HUES64 (cell line): ENCODE measurements at regions not wholly inside any gene's neighbourhood (a gene's known extent, or its start where the extent isn't known, plus 50 kb on each side); places are given as distances from the start of the nearest gene placed in this dataset.

Experiments
- H3K27ac ChIP-seq: 2 replicates; pipeline ENCODE4 v1.7.0; 2013; ENCODE audit warnings: low read depth, low read length, inconsistent platforms
- H3K27me3 ChIP-seq: 2 replicates; pipeline ENCODE4 v1.6.1; 2013; ENCODE audit warnings: mild to moderate bottlenecking, low read length; ENCODE audit not compliant: insufficient read depth
- H3K36me3 ChIP-seq: 2 replicates; pipeline ENCODE4 v1.6.1; 2013; ENCODE audit warnings: mild to moderate bottlenecking, low read length; ENCODE audit not compliant: insufficient read depth
- H3K4me1 ChIP-seq: 2 replicates; pipeline ENCODE4 v1.6.1; 2013; ENCODE audit warnings: mild to moderate bottlenecking, low read length, moderate library complexity; ENCODE audit not compliant: insufficient read depth
- H3K4me3 ChIP-seq: 2 replicates; pipeline ENCODE4 v1.5.1; 2013; ENCODE audit warnings: mild to moderate bottlenecking, low read length, moderate library complexity
- H3K9ac ChIP-seq: 2 replicates; pipeline ENCODE4 v1.6.1; 2013; ENCODE audit warnings: mild to moderate bottlenecking, low read depth, low read length
- H3K9me3 ChIP-seq: 2 replicates; pipeline ENCODE4 v1.6.1; 2013; ENCODE audit warnings: low read depth, low read length; ENCODE audit not compliant: insufficient read depth
- WGBS: fragments of 150-250, 120-280 bp; methylation state at CpG from one replicate; pipeline ENCODE4 v1.1.7; 2013; ENCODE audit warnings: missing lambda C conversion rate; 5-methylcytosine and 5-hydroxymethylcytosine counted together

DNA sequence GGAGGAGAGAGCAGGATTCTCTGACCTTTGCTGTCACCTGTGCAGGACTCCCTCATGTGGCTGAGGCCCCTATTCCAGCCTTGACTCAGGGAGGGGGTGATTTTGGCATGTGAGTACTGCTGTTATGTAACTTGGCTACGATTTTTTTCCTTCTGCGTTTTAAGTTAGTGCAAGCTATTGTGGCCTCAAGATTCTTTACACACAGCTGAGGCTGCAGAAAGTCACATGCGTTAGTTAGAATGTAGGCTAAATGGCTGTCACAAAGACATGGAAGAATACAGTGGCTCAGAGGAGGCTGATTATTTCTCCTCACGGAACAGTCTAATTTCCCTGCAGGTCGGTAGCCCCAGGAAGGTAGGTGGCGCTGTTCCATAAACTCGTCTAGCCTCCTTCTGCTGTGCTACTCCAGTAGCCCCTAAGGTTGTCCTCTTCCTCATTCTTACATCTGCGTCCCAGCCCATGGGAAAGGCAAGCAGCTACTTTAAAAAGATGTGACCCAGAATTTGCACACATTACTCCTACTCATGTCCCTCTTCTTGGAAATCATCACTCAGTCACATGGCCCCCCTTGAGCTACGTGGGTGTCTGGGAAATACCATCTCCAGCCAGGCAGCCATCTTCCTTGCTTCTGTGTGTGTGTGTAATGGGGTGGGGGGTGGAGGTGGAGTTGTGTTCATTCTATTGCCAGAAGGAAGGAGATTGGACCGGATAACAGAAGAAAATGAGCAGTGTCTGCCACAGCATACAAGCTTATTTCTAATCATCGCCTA, 486.6 kb downstream of the CCDC171 start:
- Histone ChIP-seq H3K9me3 (no peaks in the 10 kb centered on the region), H3K4me3 (no peak overlapping the region)
- WGBS: 72% methylated on average over 11 of the region's 11 CpGs

DNA sequence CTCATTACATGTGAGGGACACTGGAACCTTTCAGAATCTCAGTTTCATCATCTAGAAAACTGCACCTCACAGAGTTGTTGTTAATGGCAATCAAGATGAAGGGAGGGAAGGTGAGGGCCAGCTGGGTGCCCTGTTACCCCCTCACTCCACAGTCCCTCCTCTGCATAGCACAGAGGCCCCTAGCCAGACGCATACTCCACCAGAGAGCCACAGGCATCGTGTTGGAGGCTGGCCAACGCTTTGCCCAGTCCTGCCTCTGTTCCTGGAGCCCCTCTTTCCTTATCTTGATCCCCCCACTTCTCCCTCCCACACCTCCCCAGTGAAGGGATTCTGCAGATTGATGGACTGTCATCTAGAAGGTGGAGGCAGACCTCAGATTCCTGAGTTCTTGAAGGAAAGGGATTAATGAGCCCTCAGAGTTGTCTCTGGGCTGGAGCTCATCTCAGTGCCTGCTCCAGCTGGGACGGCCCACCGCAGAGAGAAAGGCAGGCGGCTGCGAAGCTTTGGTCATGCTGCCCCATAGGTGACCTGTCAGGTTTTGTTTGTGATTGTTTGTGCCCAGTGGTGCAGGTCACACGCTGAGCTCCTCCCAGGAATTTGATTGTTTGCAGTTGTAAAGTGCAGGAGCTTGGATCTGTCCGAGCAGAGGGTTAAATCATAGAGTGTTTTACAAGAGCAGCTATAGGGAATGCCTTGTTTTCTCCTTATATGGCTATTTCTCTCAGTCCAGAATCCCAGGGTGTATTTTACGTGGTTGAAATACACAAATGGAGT, 487.3 kb downstream of the CCDC171 start:
- Histone ChIP-seq H3K27ac (peak overlapping the region; percentile 74), H3K9ac (no peak overlapping the region; the same call in 1 of the 2 replicates), H3K4me3 (no peak overlapping the region), H3K36me3 (no peaks in the 10 kb centered on the region), H3K27me3 (no peaks in the 10 kb centered on the region), H3K9me3 (no peaks in the 10 kb centered on the region), H3K4me1 (peaks cover 24% of the 10 kb centered on the region)
- 38% methylated on average over 10 of the region's 10 CpGs for WGBS

More for the DNA sequence above, 486.6 kb downstream of the CCDC171 start:
- Histone ChIP-seq H3K9ac (no peak overlapping the region), H3K27ac (peak overlapping the region; percentile 74; the same call in 1 of the 2 replicates), H3K36me3 (no peaks in the 10 kb centered on the region), H3K4me1 (peaks cover 24% of the 10 kb centered on the region), H3K27me3 (no peaks in the 10 kb centered on the region)

DNA sequence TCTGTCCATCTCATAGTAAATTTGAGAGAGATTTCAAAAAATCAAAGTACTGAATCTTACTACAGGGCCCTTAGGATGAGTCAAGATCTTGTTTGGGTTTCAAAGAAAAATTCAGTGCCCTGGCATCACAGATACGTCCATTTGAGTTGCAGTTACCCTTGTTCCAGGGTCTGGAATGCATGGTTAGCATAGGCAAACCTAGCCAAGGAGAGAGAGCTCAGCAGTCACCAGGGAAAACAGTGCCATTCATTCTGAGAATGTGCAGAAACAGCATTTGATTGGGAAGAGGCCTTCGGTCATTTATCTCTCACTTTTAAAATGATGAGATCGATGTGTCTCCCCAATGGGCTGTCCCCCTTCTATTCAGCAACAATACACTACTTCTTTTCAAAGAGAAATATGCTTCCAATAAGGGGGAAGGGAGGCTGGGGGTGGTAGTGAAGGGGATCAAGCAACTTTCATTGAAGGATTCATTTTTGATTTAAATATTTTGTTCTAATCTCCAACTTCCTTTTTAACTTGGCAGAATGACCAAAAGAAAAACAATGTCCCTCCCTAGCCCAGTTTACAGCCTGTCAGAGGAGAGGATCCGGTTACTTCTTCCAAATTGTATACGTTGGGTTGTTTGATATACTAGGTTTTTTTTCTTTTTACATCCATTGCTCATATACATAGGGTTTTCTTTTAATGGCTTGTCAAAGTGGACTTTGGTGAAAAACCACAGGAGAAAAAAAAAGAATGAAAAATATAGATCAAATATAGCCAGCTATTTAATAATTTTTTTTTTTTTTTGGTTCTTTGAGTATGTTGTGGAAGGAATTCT, 491.1 kb downstream of the CCDC171 start:
- Histone ChIP-seq H3K9ac (no peak overlapping the region), H3K36me3 (no peaks in the 10 kb centered on the region), H3K4me3 (no peak overlapping the region), H3K27ac (no peak overlapping the region), H3K27me3 (no peaks in the 10 kb centered on the region), H3K4me1 (peaks cover 23% of the 10 kb centered on the region), H3K9me3 (no peaks in the 10 kb centered on the region)
- 91% methylated on average over 2 of the region's 5 CpGs for WGBS

DNA sequence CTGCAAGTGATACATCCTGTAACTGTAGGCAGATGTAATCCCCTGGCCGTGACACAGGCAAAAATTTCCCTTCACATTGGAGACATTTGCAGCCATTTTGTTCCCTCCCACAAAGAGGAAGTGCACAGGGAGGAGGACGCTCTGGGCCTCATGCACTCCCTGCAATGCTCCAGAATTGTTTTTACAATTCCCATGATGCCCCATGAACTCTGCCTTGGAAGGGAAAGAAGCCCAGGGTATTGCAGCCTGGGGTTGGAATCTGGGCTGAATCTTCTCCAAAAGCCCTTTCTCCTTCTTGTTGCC, 491.7 kb downstream of the CCDC171 start:
- no peaks in the 10 kb centered on the region for H3K27me3 ChIP-seq
- H3K9ac ChIP-seq: no peak overlapping the region
- no peaks in the 10 kb centered on the region for H3K36me3 ChIP-seq
- no peak overlapping the region for H3K27ac ChIP-seq
- H3K4me3 ChIP-seq: no peak overlapping the region
- 82% methylated on average over 2 of the region's 2 CpGs for WGBS
- H3K4me1 ChIP-seq: peaks cover 18% of the 10 kb centered on the region
- no peaks in the 10 kb centered on the region for H3K9me3 ChIP-seq

DNA sequence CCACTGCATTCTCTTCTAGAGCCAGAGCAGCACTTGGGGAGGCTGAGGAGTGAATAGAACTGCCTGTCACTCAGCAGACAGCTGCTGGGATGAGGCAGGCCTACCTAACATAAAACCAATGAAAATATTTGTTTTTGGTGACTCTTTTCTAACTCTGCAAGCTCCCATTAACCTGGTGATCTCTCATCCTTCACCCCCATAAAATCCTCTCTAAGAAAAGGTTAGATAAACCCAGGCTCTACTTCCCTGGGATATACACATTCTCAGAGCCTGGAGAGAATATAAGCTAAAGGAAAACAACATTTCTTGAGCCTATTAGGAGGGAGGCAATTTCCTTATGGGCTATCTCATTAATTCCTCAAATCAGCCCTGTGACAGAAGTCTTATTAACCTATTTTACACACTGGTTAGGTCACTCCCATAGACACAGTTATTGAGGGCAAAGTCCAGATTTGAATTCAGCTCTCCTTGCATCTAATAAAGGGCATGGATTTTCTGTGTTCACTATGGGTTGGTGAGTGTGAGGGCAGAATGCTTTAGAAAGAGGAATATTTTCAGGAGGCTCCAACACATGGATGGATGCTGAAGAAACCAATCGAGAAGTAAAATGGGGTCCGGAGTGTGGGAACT, 492.9 kb downstream of the CCDC171 start:
- Histone ChIP-seq H3K4me3 (no peak overlapping the region), H3K27ac (no peak overlapping the region), H3K9ac (no peak overlapping the region), H3K36me3 (no peaks in the 10 kb centered on the region), H3K27me3 (no peaks in the 10 kb centered on the region), H3K4me1 (peaks cover 6% of the 10 kb centered on the region), H3K9me3 (no peaks in the 10 kb centered on the region)
- 92% methylated on average over 2 of the region's 2 CpGs for WGBS

DNA sequence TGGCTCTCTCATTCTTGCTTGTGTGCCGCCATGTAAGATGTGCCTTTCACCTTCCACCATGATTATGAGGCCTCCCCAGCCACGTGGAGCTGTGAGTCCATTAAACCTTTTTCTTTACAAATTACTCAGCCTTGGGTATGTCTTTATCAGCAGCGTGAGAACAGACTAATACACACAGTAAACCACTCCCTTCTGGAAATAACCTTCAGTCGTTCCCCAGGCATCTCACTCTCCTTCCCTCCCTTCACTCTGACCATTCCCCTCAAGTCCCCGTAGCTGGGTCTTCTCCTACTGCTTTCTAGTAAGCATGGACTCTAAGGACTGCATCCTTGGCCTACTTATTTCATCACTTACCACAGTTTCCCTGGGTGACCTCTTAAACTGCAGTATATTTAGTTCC, 493.9 kb downstream of the CCDC171 start:
- Histone ChIP-seq H3K9me3 (no peaks in the 10 kb centered on the region), H3K4me1 (no peaks in the 10 kb centered on the region), H3K9ac (no peak overlapping the region), H3K27me3 (no peaks in the 10 kb centered on the region), H3K27ac (no peak overlapping the region), H3K36me3 (no peaks in the 10 kb centered on the region), H3K4me3 (no peak overlapping the region)
- WGBS: 72% methylated on average over 5 of the region's 5 CpGs

DNA sequence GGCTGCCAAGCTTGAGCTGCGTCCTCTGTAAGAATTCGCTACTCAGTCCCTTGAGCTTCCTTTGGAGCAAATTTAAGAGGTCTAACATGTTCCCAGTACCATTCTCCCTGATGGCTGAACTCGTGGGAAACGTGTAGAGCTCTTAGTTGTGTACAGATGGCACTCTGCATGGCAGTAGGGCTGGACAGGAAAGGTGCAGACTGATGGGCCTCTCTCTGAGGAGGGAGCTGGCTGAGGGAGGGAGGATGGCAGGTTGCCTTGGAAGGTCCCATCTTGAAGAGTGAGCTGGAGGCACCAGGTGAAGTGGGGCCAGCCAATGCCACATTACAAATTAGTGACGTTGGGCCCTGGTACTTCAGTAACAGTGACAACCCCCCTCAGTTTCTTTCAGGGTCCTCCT, 495.3 kb downstream of the CCDC171 start:
- Histone ChIP-seq H3K9me3 (no peaks in the 10 kb centered on the region), H3K9ac (no peak overlapping the region), H3K27ac (no peak overlapping the region), H3K27me3 (no peaks in the 10 kb centered on the region), H3K4me3 (no peak overlapping the region), H3K4me1 (no peaks in the 10 kb centered on the region), H3K36me3 (no peaks in the 10 kb centered on the region)
- WGBS: 83% methylated on average over 5 of the region's 5 CpGs

DNA sequence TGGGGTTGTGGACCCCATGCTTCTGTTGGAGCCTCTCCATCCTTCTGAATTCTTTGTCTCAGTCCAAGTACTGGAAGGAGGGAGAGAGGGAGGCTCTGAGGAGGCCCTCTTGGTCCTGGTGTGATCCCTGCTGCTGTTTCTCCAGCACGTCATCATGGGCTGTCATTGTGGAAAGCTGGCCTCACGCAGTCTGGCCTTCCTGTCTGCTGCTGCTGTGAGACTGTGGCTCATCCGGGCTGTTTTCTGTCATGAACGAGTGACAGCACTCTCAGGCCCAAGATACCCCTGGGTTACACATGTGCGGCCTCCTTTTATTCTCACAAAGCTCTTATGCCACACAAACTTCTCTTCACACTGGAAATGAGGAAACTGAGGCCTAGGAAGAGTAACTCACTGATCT, 499.3 kb downstream of the CCDC171 start:
- WGBS: 96% methylated on average over 5 of the region's 5 CpGs
- Histone ChIP-seq H3K36me3 (no peaks in the 10 kb centered on the region), H3K4me1 (no peaks in the 10 kb centered on the region), H3K27me3 (no peaks in the 10 kb centered on the region), H3K9ac (no peak overlapping the region), H3K27ac (no peak overlapping the region), H3K9me3 (no peaks in the 10 kb centered on the region), H3K4me3 (no peak overlapping the region)

DNA sequence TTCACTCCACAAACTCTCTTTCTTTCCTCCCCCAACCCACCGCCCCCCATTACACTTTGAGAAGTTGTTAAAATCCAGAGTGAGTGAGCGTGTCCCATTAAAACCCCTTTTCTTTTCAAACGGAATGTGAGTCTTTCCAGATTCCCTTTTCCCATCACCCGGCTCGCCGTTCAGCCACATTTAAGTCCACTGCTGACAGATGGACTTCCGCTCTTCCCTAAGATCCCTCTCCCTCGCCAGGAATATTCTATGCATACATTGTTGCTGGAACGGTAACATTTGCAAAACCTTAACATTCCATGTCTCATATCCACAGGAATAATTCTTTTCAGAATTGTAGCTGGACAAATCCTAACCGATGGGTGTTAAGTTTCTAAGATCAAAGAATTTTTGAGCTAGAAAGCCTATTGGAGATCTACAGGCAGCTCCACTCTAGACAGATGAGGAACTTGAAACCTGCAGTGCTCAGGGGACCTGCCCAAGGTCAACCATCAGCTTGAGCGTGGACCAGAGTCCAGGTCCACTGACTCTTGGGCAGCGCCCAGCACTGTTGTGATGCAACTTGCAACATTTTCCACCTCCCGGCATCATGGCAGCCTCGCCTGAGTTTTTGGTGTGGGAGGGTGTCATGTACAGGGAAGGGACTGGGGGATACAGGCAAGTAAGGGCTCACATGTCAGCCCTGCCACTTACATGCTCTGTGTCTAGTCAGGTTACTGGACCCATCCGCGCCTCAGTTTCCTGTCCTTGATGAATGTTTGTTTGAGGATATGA, 500.1 kb downstream of the CCDC171 start:
- no peaks in the 10 kb centered on the region for H3K36me3 ChIP-seq
- H3K4me1 ChIP-seq: 0 out of 2 replicates have a peak, but pooled peaks cover under 1% of the 10 kb centered on the region
- WGBS: 93% methylated on average over 16 of the region's 16 CpGs
- no peaks in the 10 kb centered on the region for H3K27me3 ChIP-seq
- H3K9me3 ChIP-seq: no peaks in the 10 kb centered on the region
- H3K27ac ChIP-seq: no peak overlapping the region
- no peak overlapping the region for H3K4me3 ChIP-seq
- no peak overlapping the region for H3K9ac ChIP-seq

DNA sequence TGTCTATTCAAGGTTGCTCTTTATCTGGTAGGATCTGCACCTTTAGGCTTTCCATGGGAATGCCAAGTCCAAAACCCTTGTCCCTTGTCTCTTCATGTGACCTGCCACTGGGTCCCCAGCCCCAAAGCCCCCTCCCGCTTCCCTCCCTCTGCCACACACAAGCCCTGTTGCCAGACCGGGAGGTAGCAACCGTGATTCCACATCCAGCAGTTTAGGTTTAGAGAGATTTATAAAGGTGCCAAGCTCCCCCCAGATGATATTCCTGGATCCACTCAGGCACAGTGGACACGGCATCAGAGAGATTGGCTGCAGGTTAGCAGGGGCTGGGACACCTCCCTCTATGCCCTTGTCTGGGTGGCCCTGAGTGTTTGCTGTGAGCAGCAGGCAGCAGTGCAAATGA, 504.7 kb downstream of the CCDC171 start:
- H3K27me3 ChIP-seq: no peaks in the 10 kb centered on the region
- no peak overlapping the region for H3K9ac ChIP-seq
- no peaks in the 10 kb centered on the region for H3K9me3 ChIP-seq
- peaks cover 24% of the 10 kb centered on the region for H3K4me1 ChIP-seq
- H3K36me3 ChIP-seq: no peaks in the 10 kb centered on the region
- WGBS: 92% methylated on average over 4 of the region's 4 CpGs
- H3K4me3 ChIP-seq: no peak overlapping the region
- H3K27ac ChIP-seq: no peak overlapping the region
